SK-N-SH (cell line): ENCODE measurements at regions not wholly inside any gene's neighbourhood (a gene's known extent, or its start where the extent isn't known, plus 50 kb on each side); places are given as distances from the start of the nearest gene placed in this dataset.

Source experiments
- CTCF ChIP-seq: fragments of 200-600 bp; sonication (generic); IDR thresholded peaks from 2 replicates; pipeline ENCODE4 v1.6.1; 2017; ENCODE audit warnings: antibody characterized with exemption, mild to moderate bottlenecking, moderate library complexity
- EP300 ChIP-seq, 2 experiments: IDR thresholded peaks; 2 replicates each; pipeline versions ENCODE4 v1.4.0 to v1.6.1; 2012; ENCODE audit warnings: borderline replicate concordance in 1 of 2, low read depth in 1 of 2, low read length in 1 of 2
- JUND ChIP-seq: IDR thresholded peaks from 2 replicates; pipeline ENCODE4 v1.4.0; 2012
- POLR2AphosphoS5 ChIP-seq: IDR thresholded peaks from 2 replicates; pipeline ENCODE4 v1.6.1; 2012; ENCODE audit warnings: low read depth, low read length

DNA sequence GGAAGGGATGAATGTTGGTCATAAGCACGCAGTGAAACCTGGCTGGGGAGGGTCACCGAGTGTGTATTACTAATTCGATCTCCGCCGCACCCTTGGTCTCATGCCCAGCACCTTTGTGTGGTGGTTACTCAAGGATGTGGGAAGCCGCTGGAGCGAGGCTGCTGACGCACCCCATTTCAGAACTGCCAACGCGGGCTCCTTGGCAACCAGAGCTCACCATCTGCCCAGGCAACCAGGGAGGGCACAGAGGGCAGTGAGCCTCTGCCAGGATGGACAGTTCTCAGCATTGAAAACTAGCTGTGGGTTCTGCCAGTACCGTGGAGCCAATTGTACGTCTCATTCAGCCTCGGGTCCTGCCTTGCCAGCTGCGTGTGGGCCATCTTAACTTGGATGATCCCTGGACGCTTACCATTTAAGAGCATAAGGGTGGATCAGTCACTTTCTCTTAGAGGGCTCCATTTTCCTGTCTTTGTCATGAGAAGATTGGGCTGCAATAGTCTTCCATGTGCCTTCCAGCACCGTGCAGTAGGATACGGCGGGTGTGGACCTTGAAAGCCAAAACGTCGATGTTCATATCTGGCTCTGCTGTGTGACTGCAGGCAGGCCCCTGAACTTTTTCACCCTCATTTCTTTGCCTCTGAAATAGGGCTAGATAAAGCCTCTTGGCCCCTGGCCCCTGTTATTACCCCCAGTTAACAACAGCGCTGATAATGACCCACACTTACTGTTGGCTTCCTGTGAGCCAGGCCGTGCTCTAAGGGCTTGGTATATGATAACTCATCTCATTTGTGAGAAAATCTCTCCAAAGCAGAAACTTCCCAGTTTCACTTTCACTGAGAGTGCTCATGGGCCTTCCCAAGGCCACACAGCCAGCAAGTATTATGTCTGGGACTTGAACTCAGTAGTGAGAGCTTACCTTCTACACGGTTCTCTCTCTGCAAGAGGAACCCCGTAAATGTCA lies 238.8 kb downstream of the OPA1 start:
- no peak for TF ChIP-seq POLR2AphosphoS5
- TF ChIP-seq CTCF = no peak
- no peak for TF ChIP-seq EP300 (IDR thresholded peaks at IDR 0.05; ENCODE audit: borderline replicate concordance in 1 of 2, low read depth in 1 of 2, low read length in 1 of 2)
- no peak for TF ChIP-seq JUND
